Thymus (tissue), 11 donors: ENCODE measurements at regions not wholly inside any gene's neighbourhood (a gene's known extent, or its start where the extent isn't known, plus 50 kb on each side); places are given as distances from the start of the nearest gene placed in this dataset.
A peak's percentile ranks its signal among the peaks of the same experiment; 100 is the strongest.

Source experiments
- DNase-seq, 9 donors: peaks; one replicate each; pipeline ENCODE4 v3.0.0-alpha.2; 2013; ENCODE audit warnings: low spot score in 9 of 9, low read depth in 6 of 9, missing footprints in 1 of 9
- H3K27ac ChIP-seq, 2 donors: one replicate each; pipeline ENCODE4 v1.5.1; 2013; ENCODE audit warnings: control low read depth in 1 of 2, low read depth in 1 of 2, low read length in 1 of 2, mild to moderate bottlenecking in 1 of 2, moderate library complexity in 1 of 2
- H3K27me3 ChIP-seq, 2 donors: one replicate each; pipeline ENCODE4 v1.5.1; 2013; ENCODE audit warnings: low read length in 1 of 2; ENCODE audit not compliant: control insufficient read depth in 2 of 2, insufficient read depth in 1 of 2
- H3K36me3 ChIP-seq, 2 donors: one replicate each; pipeline ENCODE4 v1.5.1; 2013; ENCODE audit warnings: low read length in 1 of 2, mild to moderate bottlenecking in 1 of 2, moderate library complexity in 1 of 2; ENCODE audit not compliant: control insufficient read depth in 2 of 2, insufficient read depth in 2 of 2
- H3K4me1 ChIP-seq, 2 donors: one replicate each; pipeline ENCODE4 v1.5.1; 2013; ENCODE audit warnings: low read length in 2 of 2; ENCODE audit not compliant: control insufficient read depth in 2 of 2, insufficient read depth in 2 of 2
- H3K4me3 ChIP-seq, 2 donors: one replicate each; pipeline ENCODE4 v1.5.1; 2013; ENCODE audit warnings: low read length in 2 of 2, control low read depth in 1 of 2, mild to moderate bottlenecking in 1 of 2
- H3K9me3 ChIP-seq, 2 donors: one replicate each; pipeline ENCODE4 v1.5.1; 2013; ENCODE audit warnings: low read length in 1 of 2, mild to moderate bottlenecking in 1 of 2; ENCODE audit not compliant: control insufficient read depth in 2 of 2, insufficient read depth in 1 of 2
- WGBS: extraction: QIAGEN DNeasy Blood & Tissue Kit; methylation state at CpG from one replicate; pipeline ENCODE4 v1.1.7; 2013; 5-methylcytosine and 5-hydroxymethylcytosine counted together
- donor health status: healthy.

DNA sequence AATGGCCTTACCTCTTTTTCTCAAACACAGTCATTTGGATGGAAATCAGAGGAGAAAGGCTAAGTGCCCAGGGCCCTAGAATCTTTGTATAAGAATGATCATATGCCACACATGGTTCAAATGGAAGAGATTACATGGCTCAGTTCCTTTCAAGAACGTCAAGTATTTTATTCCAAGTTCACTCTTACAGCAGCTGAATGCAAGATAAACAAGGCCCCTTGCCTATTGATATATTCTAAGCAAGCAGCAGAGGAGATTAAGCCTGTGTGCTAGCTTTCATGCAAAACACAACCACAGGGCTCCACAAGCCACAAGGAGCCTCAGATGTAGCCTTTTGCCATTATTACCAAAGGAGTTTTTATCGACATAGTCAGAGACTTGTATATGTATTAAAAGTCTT lies 55.3 kb upstream of the SLCO6A1 start:
- no peak for DNase-seq
- H3K36me3 ChIP-seq, result no peaks in the 10 kb centered on the region

GRCh38 chr5:102554728-102555127 lies 55.9 kb upstream of the SLCO6A1 start:
- DNase-seq, result peak in 2 of 9 donors; percentile 16 to 26
- Histone ChIP-seq H3K27ac (no peak overlapping the region), H3K4me3 (no peak overlapping the region), H3K4me1 (no peaks in the 10 kb centered on the region), H3K9me3 (no peaks in the 10 kb centered on the region), H3K27me3 (no peaks in the 10 kb centered on the region), H3K36me3 (no peaks in the 10 kb centered on the region)
- WGBS, result 90% methylated on average over 1 of the region's 1 CpG

More for the DNA sequence above, 55.3 kb upstream of the SLCO6A1 start:
- no peak overlapping the region for H3K4me3 ChIP-seq
- no peaks in the 10 kb centered on the region for H3K27me3 ChIP-seq
- no peaks in the 10 kb centered on the region for H3K4me1 ChIP-seq
- no peak overlapping the region for H3K27ac ChIP-seq
- WGBS, result 41% methylated on average over 2 of the region's 2 CpGs
- no peaks in the 10 kb centered on the region for H3K9me3 ChIP-seq

GRCh38 chr5:102561894-102562760 lies 63.3 kb upstream of the SLCO6A1 start:
- H3K4me3 ChIP-seq, result no peak overlapping the region
- H3K36me3 ChIP-seq, result no peaks in the 10 kb centered on the region
- no peak for DNase-seq
- 65% methylated on average over 11 of the region's 11 CpGs for WGBS
- no peaks in the 10 kb centered on the region for H3K4me1 ChIP-seq
- H3K27me3 ChIP-seq, result no peaks in the 10 kb centered on the region
- no peaks in the 10 kb centered on the region for H3K9me3 ChIP-seq
- no peak overlapping the region for H3K27ac ChIP-seq

DNA sequence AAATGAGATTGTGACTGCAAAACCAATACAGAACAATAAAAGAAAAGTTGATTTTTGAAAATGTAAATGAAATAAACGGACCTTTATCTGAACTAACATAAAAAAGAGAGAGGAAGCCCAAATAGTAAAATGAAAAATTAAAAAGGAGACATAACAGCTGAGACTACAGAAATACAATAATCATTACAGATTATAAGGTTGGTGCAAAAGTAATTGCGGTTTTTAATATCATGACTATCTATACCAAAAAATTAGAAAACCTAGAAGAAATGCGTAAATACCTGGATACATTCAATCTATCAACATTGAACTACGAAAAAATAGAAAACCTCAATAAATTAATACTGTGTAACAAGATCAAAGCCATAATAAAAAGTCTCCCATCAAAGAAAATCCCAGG lies 71.9 kb upstream of the SLCO6A1 start:
- Histone ChIP-seq H3K27ac (no peak overlapping the region), H3K9me3 (no peaks in the 10 kb centered on the region), H3K4me1 (no peaks in the 10 kb centered on the region), H3K4me3 (no peak overlapping the region), H3K27me3 (no peaks in the 10 kb centered on the region), H3K36me3 (no peaks in the 10 kb centered on the region)
- WGBS, result 93% methylated on average over 4 of the region's 4 CpGs
- no peak for DNase-seq

GRCh38 chr5:102578362-102578761 lies 79.6 kb upstream of the SLCO6A1 start:
- Histone ChIP-seq H3K27ac (no peak overlapping the region), H3K36me3 (no peaks in the 10 kb centered on the region), H3K27me3 (no peaks in the 10 kb centered on the region), H3K4me3 (no peak overlapping the region), H3K4me1 (no peaks in the 10 kb centered on the region), H3K9me3 (no peaks in the 10 kb centered on the region)
- DNase-seq, result no peak

- H3K36me3 ChIP-seq, result no peaks in the 10 kb centered on the region
- H3K4me1 ChIP-seq, result no peaks in the 10 kb centered on the region
- no peak overlapping the region for H3K4me3 ChIP-seq
- H3K9me3 ChIP-seq, result no peaks in the 10 kb centered on the region
- no peaks in the 10 kb centered on the region for H3K27me3 ChIP-seq
- WGBS, result 97% methylated on average over 1 of the region's 1 CpG
- H3K27ac ChIP-seq, result no peak overlapping the region
- DNase-seq, result no peak
These were observed 80.6 kb upstream of the SLCO6A1 start for GRCh38 chr5:102579379-102579778.

- no peaks in the 10 kb centered on the region for H3K36me3 ChIP-seq
- no peaks in the 10 kb centered on the region for H3K9me3 ChIP-seq
- H3K4me3 ChIP-seq, result no peak overlapping the region
- no peak overlapping the region for H3K27ac ChIP-seq
- DNase-seq, result no peak
- no peaks in the 10 kb centered on the region for H3K27me3 ChIP-seq
- H3K4me1 ChIP-seq, result no peaks in the 10 kb centered on the region
These were observed 82.2 kb upstream of the SLCO6A1 start for GRCh38 chr5:102581011-102581410.

DNA sequence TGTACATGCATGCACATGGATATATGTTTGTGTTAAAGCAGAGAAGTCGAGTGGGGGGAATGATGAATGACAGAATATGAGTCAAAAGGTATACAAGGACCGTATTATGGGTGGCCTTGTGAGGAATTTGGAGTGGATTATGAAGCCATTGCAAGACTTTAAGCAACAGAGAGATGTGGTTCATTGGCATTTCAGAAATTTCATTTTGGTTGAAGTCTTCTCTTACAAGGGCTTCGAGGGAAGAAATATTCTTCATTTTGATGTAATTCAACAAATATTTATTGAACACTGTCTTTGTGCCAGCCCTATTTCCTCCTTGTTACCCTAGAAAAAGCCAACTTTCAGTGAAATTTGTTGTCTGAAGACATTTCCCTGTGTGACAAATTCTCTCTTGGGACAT lies 83.9 kb upstream of the SLCO6A1 start:
- 93% methylated on average over 3 of the region's 3 CpGs for WGBS
- Histone ChIP-seq H3K4me3 (no peak overlapping the region), H3K36me3 (no peaks in the 10 kb centered on the region), H3K4me1 (no peaks in the 10 kb centered on the region), H3K27me3 (no peaks in the 10 kb centered on the region), H3K9me3 (no peaks in the 10 kb centered on the region), H3K27ac (no peak overlapping the region)
- DNase-seq, result no peak

DNA sequence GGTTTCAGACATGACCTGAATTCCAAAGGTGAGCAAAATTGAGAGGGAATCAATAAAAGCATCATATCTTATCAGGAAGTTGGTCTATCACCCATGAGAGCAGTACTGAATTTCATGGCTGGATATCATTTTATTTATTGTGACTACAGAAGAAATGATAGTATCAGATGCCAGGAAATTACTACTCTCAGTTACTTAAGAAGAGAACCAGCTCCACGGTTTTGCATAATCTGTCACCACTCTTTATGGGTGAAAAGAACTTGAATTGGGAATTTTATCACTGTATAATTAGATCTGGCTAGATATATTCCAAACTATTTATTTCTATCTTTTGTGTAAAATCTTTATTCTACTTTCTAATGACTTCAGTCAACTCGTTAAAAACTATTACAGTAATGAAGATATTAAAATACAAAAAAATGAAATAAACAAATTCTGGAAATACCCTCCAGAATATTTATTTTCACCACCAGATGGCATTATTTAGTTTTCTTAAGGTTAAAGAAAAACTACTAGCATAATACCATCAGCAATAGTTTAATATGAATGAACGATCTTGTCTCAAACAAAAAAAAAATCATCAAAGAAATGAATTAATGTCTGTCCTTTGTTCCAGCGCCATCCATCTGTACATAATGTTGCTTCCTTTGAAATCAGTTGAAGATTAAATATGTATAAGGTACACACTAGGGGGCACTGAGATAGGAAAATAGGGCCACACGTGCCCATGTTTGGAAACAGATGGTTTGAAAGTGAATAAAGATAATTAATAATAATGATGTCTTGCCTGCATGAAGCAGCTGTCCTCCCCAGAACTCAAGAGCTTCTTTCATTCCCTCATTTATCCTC lies 84.7 kb upstream of the SLCO6A1 start:
- Histone ChIP-seq H3K36me3 (no peaks in the 10 kb centered on the region), H3K27me3 (no peaks in the 10 kb centered on the region), H3K4me3 (no peak overlapping the region), H3K9me3 (no peaks in the 10 kb centered on the region), H3K27ac (no peak overlapping the region), H3K4me1 (no peaks in the 10 kb centered on the region)
- WGBS, result 45% methylated on average over 5 of the region's 5 CpGs
- DNase-seq, result peak in 1 of 9 donors; percentile 18
